ENCODE measurements at regions not wholly inside any gene's neighbourhood (a gene's known extent, or its start where the extent isn't known, plus 50 kb on each side); places are given as distances from the start of the nearest gene placed in this dataset.

DNA sequence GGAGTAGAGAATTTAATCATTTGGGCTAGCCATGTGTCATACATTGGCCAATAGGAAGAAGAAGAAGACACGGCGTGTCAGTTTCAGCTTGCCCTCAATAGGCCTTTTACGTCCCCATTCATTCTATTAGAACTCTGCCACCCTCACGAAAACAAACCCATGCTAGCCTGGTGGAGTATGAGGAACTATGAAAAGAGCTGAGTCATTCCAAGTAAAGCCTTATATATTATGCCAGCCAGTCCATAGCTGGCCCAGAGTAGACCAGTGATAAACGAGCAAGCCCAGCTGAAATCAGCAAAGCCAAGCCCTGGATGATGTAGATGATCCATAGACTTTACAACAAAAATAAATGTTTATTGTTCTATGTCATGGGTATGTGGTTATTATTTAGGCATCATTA lies 895.1 kb downstream of the TLE1 start:
- Histone ChIP-seq H3K4me3 (no peak overlapping the region), H3K4me1 (no peaks in the 10 kb centered on the region), H3K27me3 (no peaks in the 10 kb centered on the region), H3K9ac (ENCODE audit: low read depth in 2 of 2, low read length in 2 of 2) (no peak overlapping the region), H3K36me3 (no peaks in the 10 kb centered on the region), H3K27ac (no peak overlapping the region), H3K9me3 (no peaks in the 10 kb centered on the region)
- intact Hi-C loops (cut with DNase I): no loop called here
- no peak for DNase-seq
- no peak for TF ChIP-seq CTCF (IDR thresholded peaks at IDR 0.05)

- no peak overlapping the region for H3K9ac ChIP-seq (ENCODE audit: low read depth in 2 of 2, low read length in 2 of 2)
- no peaks in the 10 kb centered on the region for H3K9me3 ChIP-seq
- no peak for DNase-seq
- TF ChIP-seq CTCF (IDR thresholded peaks at IDR 0.05): no peak
- no peaks in the 10 kb centered on the region for H3K36me3 ChIP-seq
- no peak overlapping the region for H3K4me3 ChIP-seq
- H3K27ac ChIP-seq: no peak overlapping the region
- no peaks in the 10 kb centered on the region for H3K27me3 ChIP-seq
- H3K4me1 ChIP-seq: no peaks in the 10 kb centered on the region
- intact Hi-C loops (cut with DNase I): no loop called here
Measured at GRCh38 chr9:80793706-80794105, 895.6 kb downstream of the TLE1 start.

- Histone ChIP-seq H3K27me3 (no peaks in the 10 kb centered on the region), H3K27ac (no peak overlapping the region), H3K4me1 (no peaks in the 10 kb centered on the region)
Measured at GRCh38 chr9:80792726-80793125, 896.6 kb downstream of the TLE1 start.

DNA sequence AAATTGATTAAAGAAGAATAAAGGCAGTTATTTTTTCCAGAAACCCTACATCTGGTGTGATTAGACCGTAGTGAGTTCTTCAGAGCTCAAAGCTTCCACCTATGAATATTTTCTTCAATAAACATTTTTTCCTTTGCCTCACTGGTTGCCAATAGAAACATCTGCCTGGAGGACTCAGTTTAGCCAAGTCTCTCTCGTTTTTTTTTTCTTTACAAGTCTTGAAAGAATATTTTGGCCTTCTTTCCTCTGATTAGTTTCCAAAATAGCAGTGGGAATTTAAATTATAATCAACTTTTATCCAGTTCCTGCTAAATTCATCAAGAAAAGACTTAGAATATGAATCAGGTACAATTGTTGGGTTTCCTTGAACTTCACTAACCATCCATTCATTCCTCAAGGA lies 897.5 kb downstream of the TLE1 start:
- intact Hi-C loops (cut with DNase I): no loop called here
- Histone ChIP-seq H3K9me3 (no peaks in the 10 kb centered on the region), H3K4me3 (no peak overlapping the region), H3K27me3 (no peaks in the 10 kb centered on the region), H3K4me1 (no peaks in the 10 kb centered on the region), H3K9ac (ENCODE audit: low read depth in 2 of 2, low read length in 2 of 2) (no peak overlapping the region), H3K36me3 (no peaks in the 10 kb centered on the region), H3K27ac (no peak overlapping the region)
- TF ChIP-seq CTCF (IDR thresholded peaks at IDR 0.05): no peak
- no peak for DNase-seq

More at GRCh38 chr9:80792726-80793125, 896.6 kb downstream of the TLE1 start:
- Histone ChIP-seq H3K36me3 (no peaks in the 10 kb centered on the region), H3K4me3 (no peak overlapping the region), H3K9ac (ENCODE audit: low read depth in 2 of 2, low read length in 2 of 2) (no peak overlapping the region), H3K9me3 (no peaks in the 10 kb centered on the region)
- intact Hi-C loops (cut with DNase I): no loop called here
- no peak for TF ChIP-seq CTCF (IDR thresholded peaks at IDR 0.05)
- DNase-seq: no peak

DNA sequence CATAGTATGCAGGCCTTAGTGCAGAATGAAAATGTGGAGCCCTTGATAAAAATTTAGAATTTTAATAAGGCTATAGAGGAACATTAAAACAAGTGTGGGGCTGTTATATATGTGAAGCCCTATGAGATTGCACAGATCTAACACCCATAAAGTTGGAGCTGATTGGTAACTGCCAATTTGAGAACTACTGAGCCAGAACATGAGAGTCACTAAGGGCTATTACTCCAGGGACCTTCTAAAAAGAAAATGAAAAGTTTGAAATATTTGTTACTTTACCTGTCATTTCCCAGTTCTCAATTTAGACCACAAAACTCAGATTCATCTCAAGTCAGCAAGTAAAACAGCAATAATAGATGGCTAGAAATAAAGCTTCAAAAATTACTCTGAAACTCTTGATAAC lies 898.6 kb downstream of the TLE1 start:
- Histone ChIP-seq H3K9me3 (no peaks in the 10 kb centered on the region), H3K4me3 (no peak overlapping the region), H3K9ac (ENCODE audit: low read depth in 2 of 2, low read length in 2 of 2) (no peak overlapping the region), H3K27me3 (no peaks in the 10 kb centered on the region), H3K36me3 (no peaks in the 10 kb centered on the region), H3K27ac (no peak overlapping the region), H3K4me1 (no peaks in the 10 kb centered on the region)
- TF ChIP-seq CTCF (IDR thresholded peaks at IDR 0.05): no peak
- no peak for DNase-seq
- intact Hi-C loops (cut with DNase I): no loop called here

GRCh38 chr9:80789831-80790230 lies 899.5 kb downstream of the TLE1 start:
- Histone ChIP-seq H3K9ac (ENCODE audit: low read depth in 2 of 2, low read length in 2 of 2) (no peak overlapping the region), H3K36me3 (no peaks in the 10 kb centered on the region), H3K4me3 (no peak overlapping the region), H3K4me1 (no peaks in the 10 kb centered on the region), H3K27me3 (no peaks in the 10 kb centered on the region), H3K9me3 (no peaks in the 10 kb centered on the region), H3K27ac (no peak overlapping the region)
- intact Hi-C loops (cut with DNase I): no loop called here
- TF ChIP-seq CTCF (IDR thresholded peaks at IDR 0.05): no peak
- DNase-seq: no peak
